ENCODE measurements at regions not wholly inside any gene's neighbourhood (a gene's known extent, or its start where the extent isn't known, plus 50 kb on each side); places are given as distances from the start of the nearest gene placed in this dataset.

- Histone ChIP-seq H2BK5ac (ENCODE audit: low read depth, low read length, poor library complexity, severe bottlenecking) (no peak overlapping the region), H3K18ac (ENCODE audit: low read depth, low read length) (no peak overlapping the region), H2BK20ac (ENCODE audit: low read depth, low read length) (no peak overlapping the region), H2BK120ac (ENCODE audit: low read depth, low read length) (no peak overlapping the region), H3K9me3 (ENCODE audit: control insufficient read depth, insufficient read depth, low read length) (no peaks in the 10 kb centered on the region), H3K36me3 (ENCODE audit: control insufficient read depth, insufficient read depth, low read length) (no peaks in the 10 kb centered on the region), H3K4ac (ENCODE audit: low read depth, low read length) (no peak overlapping the region), H2AFZ (replicated peaks; ENCODE audit: low read length, poor library complexity) (no peak overlapping the region), H4K5ac (ENCODE audit: low read depth, low read length) (no peak overlapping the region), H3K14ac (replicated peaks; ENCODE audit: low read depth, low read length) (no peak overlapping the region), H3K27me3 (ENCODE audit: control insufficient read depth, insufficient read depth, low read length) (no peaks in the 10 kb centered on the region), H3K4me2 (ENCODE audit: low read depth, low read length) (no peak overlapping the region), H2AK5ac (ENCODE audit: low read depth, low read length) (no peak overlapping the region), H3K23ac (ENCODE audit: low read depth, low read length) (no peak overlapping the region), H4K20me1 (ENCODE audit: insufficient read depth, low read length) (no peaks in the 10 kb centered on the region), H3K9me1 (ENCODE audit: insufficient read depth, low read length) (no peaks in the 10 kb centered on the region), H3K27ac (ENCODE audit: insufficient read depth, low read length) (no peak overlapping the region), H3K56ac (ENCODE audit: extremely low read depth, insufficient read depth, low read length) (no peak overlapping the region), H4K91ac (ENCODE audit: insufficient read depth, low read depth, low read length) (no peak overlapping the region), H3K9ac (ENCODE audit: low read depth, low read length) (no peak overlapping the region), H3K4me1 (ENCODE audit: control insufficient read depth, insufficient read depth, low read length) (no peaks in the 10 kb centered on the region), H2AK9ac (replicated peaks; ENCODE audit: low read depth, low read length, poor library complexity) (no peak overlapping the region), H3K4me3 (ENCODE audit: insufficient read depth, low read depth, low read length) (no peak overlapping the region), H4K8ac (ENCODE audit: low read depth in 2 of 2, low read length in 2 of 2) (no peak overlapping the region), H3K79me1 (ENCODE audit: low read depth in 1 of 2, low read length in 2 of 2) (no peaks in the 10 kb centered on the region), H2BK15ac (ENCODE audit: low read depth, low read length) (no peak overlapping the region)
- TF ChIP-seq CTCF (conservative IDR thresholded peaks at IDR 0.05; ENCODE audit: low read depth, low read length) (no peak), USF2 (IDR thresholded peaks at IDR 0.05; ENCODE audit: low read depth, low read length) (no peak), ELK1 (IDR thresholded peaks at IDR 0.05; ENCODE audit: borderline replicate concordance, low read depth, low read length) (no peak), BHLHE40 (IDR thresholded peaks at IDR 0.05; ENCODE audit: low read depth, low read length) (no peak), FOS (IDR thresholded peaks at IDR 0.05; ENCODE audit: low read depth, low read length) (no peak), CEBPB (IDR thresholded peaks at IDR 0.05; ENCODE audit: low read depth, low read length) (no peak), POLR2A (IDR thresholded peaks at IDR 0.05; ENCODE audit: low read depth, low read length) (no peak), MAZ (IDR thresholded peaks at IDR 0.05; ENCODE audit: borderline replicate concordance, low read depth, low read length) (no peak), NFE2L2 (IDR thresholded peaks at IDR 0.05; ENCODE audit: low read depth, low read length) (no peak), SMC3 (IDR thresholded peaks at IDR 0.05; ENCODE audit: low read depth, low read length) (no peak), MXI1 (IDR thresholded peaks at IDR 0.05; ENCODE audit: borderline replicate concordance, low read depth, low read length) (no peak), CHD1 (IDR thresholded peaks at IDR 0.05; ENCODE audit: low read depth, low read length) (no peak), MAFK (IDR thresholded peaks at IDR 0.05; ENCODE audit: low read depth, low read length) (no peak), RAD21 (IDR thresholded peaks at IDR 0.05; ENCODE audit: low read length) (no peak), RCOR1 (IDR thresholded peaks at IDR 0.05; ENCODE audit: insufficient replicate concordance, low read length) (no peak)
- dilution Hi-C loops (cut with HindIII; ENCODE audit: low sequenced_read_pairs, unreplicated experiment) (no loop called here), intact Hi-C loops (cut with micrococcal nuclease) (no loop called here), in situ Hi-C loops (cut with MboI; ENCODE audit: low sequenced_read_pairs) (no loop called here)
- BruUV-seq (replicated peaks) = no TSS peak
- no peak for ATAC-seq (ENCODE audit: low read depth)
- ChIA-PET CTCF (no interaction called here), POLR2A (ENCODE audit: unreplicated experiment) (interaction anchor here (0.6 kb wide), 1 partner anchor 394 kb away, joined by 3 read pairs; no protein-coding TSS in a partner anchor)
- peak; percentile 36 for DNase-seq
- WGBS, 2 experiments (ENCODE audit: extremely low coverage in 2 of 2, insufficient read length in 1 of 2) = no CpG with 5 or more reads among the region's 4 CpGs
Measured at GRCh38 chr12:59396919-59397318, 198.9 kb upstream of the SLC16A7 start.

Data from IMR-90 (cell line).